GM21529 (cell line): ENCODE measurements at regions not wholly inside any gene's neighbourhood (a gene's known extent, or its start where the extent isn't known, plus 50 kb on each side); places are given as distances from the start of the nearest gene placed in this dataset.
A peak's percentile ranks its signal among the peaks of the same experiment; 100 is the strongest.
"Not testable (repeated sequence)": the region's sequence is repeated elsewhere in the genome, so short reads cannot be mapped to it uniquely, and the experiment has no call there.

Experiments
- ATAC-seq: cut with Tn5 transposase; IDR thresholded peaks from one replicate; pipeline ENCODE4 v1.9.1; 2021; ENCODE audit not compliant: unreplicated experiment

- not testable (repeated sequence) for ATAC-seq
Observed at GRCh38 chr1:168461108-168461507, 82.7 kb downstream of the XCL2 start.

- not testable (repeated sequence) for ATAC-seq
Observed at GRCh38 chr1:168457296-168457695, 86.5 kb downstream of the XCL2 start.

DNA sequence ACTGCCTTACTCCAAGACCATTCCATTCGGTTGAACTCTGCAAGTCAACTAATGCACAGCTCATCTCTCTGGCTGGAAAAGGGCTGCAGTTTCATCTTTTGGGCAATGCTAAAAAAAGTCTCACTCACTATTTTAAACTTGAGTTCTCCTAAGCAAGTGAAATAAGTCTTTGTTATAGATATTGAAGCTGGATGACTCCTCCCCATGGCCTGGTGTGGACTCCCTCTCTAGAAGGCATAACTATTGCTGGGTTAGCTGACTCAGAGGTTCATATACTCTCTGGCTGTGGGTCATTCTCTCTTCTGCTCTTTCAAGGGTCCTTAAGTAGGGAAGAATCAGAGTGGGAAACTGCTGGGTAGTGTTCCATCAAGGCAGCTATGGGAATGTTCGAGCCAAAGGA is 88.0 kb downstream of the XCL2 start:
- ATAC-seq, result no peak

DNA sequence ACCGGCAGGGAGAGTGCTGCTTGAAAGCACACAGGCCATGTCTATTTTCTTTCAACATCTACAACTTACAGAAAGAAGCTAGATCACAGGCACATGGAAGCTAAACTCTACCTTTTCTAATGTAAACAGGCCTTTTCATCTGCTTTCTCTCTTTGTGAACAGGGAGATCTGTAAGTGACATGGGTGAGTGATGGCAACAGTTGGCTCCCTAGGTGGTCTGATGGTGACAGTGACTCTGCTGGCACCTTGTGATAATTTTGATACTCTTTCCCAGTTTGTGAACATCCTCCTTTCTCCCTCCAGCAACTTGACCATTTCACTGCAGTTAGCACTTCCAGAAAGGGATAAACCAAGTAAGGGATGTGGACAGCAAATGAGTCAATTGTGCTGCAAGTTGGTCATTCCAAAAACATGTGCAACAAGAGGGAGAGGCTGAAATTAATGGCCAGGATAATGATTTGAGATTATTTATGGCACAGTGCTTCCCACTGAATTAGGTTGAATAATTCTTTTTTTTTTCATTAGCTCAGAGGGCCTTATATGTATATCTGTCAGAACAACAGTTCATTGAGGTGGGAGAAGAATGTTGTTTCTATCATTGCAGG is 89.5 kb downstream of the XCL2 start:
- no peak for ATAC-seq

- ATAC-seq, result no peak
Observed at GRCh38 chr1:168453056-168453455, 90.7 kb downstream of the XCL2 start.

- ATAC-seq, result no peak
Observed at GRCh38 chr1:168452329-168452728, 91.5 kb downstream of the XCL2 start.

GRCh38 chr1:168447871-168448270 is 95.9 kb downstream of the XCL2 start:
- ATAC-seq, result no peak

DNA sequence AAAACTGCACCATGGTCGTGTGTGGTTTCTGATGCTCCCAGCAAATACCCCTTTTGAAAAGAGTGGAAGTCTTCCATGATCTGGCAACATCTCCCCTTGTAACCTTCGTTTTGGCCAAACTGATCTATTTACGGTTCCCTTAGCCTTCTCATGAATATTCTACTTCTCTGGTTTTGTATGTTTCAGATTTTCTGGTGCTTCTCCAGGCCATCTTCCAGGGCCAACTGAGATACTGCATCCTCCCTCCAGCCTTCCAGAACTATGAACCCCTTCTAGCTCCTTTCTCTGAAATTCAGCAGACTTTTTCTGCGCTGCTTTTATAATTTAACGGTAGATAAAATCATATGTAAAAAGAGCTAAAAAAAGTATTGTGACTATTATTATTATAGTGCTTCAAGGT is 97.7 kb downstream of the XCL2 start:
- no peak for ATAC-seq

GRCh38 chr1:168443899-168444298 is 99.9 kb downstream of the XCL2 start:
- no peak for ATAC-seq

GRCh38 chr1:168443356-168443755 is 100.4 kb downstream of the XCL2 start:
- no peak for ATAC-seq

- no peak for ATAC-seq
Observed at GRCh38 chr1:168442931-168443330, 100.9 kb downstream of the XCL2 start.

DNA sequence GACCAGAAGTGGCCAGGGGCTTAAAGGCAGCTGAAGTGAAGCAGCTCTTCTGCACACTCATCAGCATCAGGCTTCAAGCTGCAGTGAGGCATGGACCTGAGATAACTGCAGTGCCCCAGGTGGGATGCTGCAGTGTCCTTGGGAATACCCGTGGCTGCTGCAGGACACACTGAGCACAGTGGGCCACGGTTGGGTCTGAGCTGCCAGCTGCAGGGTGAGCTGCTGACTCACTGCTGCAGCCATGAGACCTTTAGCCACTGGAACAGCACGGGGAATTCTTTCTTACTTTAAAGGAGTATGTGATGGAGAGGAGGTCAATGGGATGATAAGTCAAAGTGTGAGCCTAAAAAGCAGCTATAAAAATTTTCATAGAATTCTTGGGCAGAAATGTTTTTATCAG is 102.1 kb downstream of the XCL2 start:
- ATAC-seq, result no peak

DNA sequence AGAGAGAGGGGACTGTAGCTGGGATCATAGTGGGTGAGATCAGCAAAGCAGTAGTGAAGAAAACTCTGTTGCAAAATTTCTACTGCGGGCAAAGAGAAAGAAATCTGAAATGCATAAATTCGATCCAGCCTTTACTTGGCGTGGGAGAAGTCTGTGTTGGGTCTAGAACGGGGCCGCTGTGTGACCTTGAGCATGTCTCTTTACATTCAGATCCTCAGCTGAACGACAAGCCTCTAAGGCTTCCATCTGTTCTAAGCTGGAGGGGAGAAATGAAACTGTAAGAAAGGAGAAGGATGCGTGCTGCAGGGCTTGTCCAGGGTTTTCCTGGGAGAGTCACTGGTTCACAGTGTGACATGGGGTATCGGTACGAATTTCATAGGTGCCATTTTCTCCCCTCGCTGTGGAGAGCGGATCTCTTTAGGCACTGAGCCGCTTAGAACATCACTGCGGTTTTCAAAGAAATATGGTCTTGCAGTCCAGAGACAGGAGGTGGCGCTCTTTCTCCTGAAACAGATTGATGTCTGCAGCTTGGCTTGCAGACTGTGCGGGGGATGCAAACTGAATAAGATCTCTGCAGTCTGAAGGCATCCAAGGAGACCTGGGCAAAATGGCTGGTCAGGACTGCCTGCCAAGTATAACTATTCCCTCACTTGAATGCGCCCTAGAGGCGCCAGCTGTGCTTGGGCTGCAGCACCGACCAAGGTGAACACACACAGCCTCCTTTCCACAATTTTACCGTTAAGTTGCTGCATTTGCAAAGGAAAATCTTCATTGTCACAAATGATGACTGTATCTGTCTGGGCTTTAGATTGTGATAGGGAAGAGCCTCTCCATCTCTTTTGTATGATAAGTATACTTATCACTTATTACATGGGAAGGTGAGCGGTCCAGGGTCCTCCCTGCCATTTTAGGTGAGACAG is 104.1 kb downstream of the XCL2 start:
- peak; percentile 83 for ATAC-seq

- no peak for ATAC-seq
Observed at GRCh38 chr1:168438626-168439025, 105.2 kb downstream of the XCL2 start.

GRCh38 chr1:168437821-168438220 is 106.0 kb downstream of the XCL2 start:
- no peak for ATAC-seq

- no peak for ATAC-seq
Observed at GRCh38 chr1:168435439-168435838, 108.4 kb downstream of the XCL2 start.

DNA sequence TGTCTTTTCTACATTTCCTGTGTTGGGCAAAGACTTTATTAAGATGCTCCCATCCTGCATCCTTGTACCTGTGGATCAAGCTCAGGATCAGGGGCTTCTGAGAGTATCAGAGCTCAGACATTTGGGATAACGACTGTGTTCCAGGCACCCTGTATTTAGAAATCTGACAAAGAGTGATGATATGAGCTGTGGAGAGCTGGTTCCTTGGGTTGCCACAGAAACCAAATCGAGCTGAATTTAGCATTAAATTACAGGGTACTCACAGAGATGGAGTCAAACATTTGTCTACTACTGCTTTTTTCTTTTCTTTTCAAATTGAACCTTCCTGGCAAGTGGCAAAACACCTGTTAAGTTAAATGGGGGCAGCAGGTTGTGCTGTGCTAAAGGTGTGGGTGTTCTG is 110.6 kb downstream of the XCL2 start:
- ATAC-seq, result no peak

DNA sequence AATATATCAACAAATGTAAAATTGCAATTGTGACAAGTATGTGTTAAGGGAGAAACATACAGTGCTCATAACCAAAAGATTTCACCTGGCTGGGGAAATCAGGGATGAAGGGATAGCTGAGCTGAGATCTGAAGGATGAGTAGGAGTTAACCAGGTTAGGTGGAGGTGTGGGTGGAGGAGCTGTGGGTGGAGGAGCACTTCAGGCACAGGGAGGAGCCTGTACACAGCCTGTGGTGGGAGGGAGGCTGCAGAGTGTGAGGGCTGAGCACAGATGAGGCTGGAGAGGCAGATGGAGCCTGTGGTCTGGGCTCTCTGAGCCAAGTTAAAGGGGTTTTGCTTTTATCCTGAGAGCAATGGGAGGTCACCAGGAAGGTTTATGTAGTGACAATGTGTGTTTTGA is 111.9 kb downstream of the XCL2 start:
- no peak for ATAC-seq

DNA sequence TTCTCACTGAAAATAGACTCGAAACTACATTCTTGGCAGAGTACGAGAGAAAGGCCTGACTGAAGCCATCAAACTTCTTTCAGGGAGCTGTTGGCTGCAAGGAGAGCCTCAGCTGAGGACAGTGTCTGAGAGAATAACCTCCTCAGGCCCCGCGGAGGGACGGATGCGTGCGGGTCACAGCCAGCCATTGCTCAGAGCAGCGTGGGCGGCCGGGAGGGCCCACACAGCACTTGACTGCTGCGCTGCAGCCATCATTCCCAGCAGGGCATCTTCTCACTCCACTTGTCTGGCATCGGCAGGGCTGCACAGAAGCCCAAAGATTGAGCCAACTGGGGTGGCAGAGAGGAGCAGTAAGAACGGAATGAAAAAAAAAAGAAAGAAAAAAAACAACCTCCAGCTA is 113.5 kb downstream of the XCL2 start:
- ATAC-seq, result no peak

- ATAC-seq, result no peak
Observed at GRCh38 chr1:168428063-168428731, 115.6 kb downstream of the XCL2 start.

DNA sequence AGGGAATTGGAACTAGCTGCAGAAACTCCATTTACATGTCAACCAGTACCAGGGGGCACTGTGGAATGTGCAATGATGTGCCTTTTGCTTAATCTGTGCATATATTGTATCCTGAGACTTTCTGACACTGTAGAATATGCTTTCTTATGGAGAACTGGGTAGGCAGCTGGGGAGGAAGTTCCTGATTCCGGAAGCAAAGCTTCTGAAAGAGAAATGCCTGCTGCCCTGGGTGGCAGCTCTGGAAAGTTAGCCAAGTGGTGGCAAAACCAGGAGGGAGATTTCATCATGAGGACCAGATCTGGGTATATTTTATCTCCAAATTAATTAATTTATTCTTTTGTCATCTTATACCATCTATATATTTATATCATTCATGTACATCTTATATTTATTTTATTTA is 116.7 kb downstream of the XCL2 start:
- no peak for ATAC-seq

GRCh38 chr1:168424281-168424680 is 119.5 kb downstream of the XCL2 start:
- ATAC-seq, result no peak
